ENCODE measurements at regions not wholly inside any gene's neighbourhood (a gene's known extent, or its start where the extent isn't known, plus 50 kb on each side); places are given as distances from the start of the nearest gene placed in this dataset.

DNA sequence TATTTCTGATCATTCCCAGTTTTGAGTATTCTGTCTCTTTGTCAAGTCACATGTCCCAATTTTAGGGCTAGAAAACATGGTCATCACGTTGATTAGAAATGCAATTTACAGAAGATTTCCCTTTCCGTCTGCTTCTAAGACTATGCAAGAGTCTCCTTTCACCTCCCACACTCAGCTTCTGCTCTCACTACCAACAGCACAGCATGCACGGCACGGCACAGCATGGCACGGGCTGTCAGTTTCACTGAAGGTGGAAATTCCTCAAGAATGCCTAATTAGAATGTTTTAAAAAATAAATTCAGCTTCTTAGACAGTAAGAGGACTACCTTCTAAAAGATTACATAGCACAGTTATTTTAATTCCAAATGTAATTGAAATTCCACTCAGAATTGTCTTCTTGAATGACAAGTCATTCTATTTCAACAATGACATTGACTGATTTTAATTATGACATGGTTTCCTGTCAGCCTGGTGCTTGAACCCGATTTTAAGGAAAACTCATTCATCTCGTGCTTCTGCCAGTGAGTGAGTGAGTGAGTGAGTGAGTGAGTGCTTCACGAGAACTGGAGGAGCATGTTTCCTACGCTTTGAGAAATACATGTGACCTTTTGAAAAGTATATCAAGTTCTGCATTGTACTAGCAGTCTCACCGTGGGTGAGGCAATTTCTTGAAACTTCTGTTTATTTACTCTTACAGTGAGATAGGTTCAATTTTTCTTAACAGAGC is 124.8 kb upstream of the SORBS2 start:
- DNase-seq (ENCODE audit: low read depth, low spot score) = peak; percentile 16
- H3K4me3 ChIP-seq (ENCODE audit: low read depth, low read length) = no peak overlapping the region
- in situ Hi-C loops (cut with HindIII; ENCODE audit: low sequenced_read_pairs) = no loop called here
- TF ChIP-seq, protein P1, sequence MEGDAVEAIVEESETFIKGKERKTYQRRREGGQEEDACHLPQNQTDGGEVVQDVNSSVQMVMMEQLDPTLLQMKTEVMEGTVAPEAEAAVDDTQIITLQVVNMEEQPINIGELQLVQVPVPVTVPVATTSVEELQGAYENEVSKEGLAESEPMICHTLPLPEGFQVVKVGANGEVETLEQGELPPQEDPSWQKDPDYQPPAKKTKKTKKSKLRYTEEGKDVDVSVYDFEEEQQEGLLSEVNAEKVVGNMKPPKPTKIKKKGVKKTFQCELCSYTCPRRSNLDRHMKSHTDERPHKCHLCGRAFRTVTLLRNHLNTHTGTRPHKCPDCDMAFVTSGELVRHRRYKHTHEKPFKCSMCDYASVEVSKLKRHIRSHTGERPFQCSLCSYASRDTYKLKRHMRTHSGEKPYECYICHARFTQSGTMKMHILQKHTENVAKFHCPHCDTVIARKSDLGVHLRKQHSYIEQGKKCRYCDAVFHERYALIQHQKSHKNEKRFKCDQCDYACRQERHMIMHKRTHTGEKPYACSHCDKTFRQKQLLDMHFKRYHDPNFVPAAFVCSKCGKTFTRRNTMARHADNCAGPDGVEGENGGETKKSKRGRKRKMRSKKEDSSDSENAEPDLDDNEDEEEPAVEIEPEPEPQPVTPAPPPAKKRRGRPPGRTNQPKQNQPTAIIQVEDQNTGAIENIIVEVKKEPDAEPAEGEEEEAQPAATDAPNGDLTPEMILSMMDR (IDR thresholded peaks at IDR 0.05; ENCODE audit: low read depth, low read length) = no peak

DNA sequence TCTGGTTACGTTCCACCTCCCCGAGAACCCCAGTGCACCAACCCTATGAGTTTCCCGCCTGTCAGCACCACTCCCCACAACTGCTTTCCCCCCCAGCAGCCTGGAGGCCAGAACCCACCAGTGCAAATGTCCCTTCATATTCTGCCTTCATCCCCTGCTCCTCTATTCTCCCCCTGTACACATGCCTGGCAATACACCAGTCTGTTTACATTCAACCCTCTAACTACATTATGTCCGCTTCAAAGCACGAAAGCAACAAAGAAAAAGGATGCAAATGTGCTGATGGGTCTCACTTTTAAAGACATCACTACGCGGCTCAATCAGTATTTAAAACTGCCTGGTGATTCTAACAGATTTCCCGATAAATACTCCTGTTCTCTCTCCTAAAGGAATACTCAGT is 126.7 kb upstream of the SORBS2 start:
- TF ChIP-seq, protein P1 (IDR thresholded peaks at IDR 0.05; ENCODE audit: low read depth, low read length) = no peak
- in situ Hi-C loops (cut with HindIII; ENCODE audit: low sequenced_read_pairs) = no loop called here
- DNase-seq (ENCODE audit: low read depth, low spot score) = no peak
- no peak overlapping the region for H3K4me3 ChIP-seq (ENCODE audit: low read depth, low read length)

DNA sequence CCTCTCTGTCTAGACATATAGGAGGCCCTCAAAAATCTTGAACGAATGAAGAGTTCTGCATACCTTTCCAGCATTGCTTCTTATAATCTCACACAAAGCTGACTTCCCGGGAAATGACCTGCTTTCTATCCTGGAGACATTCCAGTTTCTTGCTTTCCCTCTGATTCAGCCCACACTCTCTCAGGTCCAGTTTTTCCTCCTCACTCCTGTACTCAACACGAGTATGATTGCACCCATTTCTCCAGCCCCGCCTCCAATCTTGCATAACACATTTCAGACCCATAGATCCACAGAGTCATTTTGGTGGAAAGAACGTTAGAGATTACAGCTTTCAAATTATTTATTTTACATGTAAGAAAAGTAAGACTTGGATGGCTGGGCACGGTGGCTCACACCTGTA is 127.5 kb upstream of the TLR3 start:
- TF ChIP-seq, protein P1 (IDR thresholded peaks at IDR 0.05; ENCODE audit: low read depth, low read length) = no peak
- DNase-seq (ENCODE audit: low read depth, low spot score) = no peak
- no peak overlapping the region for H3K4me3 ChIP-seq (ENCODE audit: low read depth, low read length)
- in situ Hi-C loops (cut with HindIII; ENCODE audit: low sequenced_read_pairs) = no loop called here

DNA sequence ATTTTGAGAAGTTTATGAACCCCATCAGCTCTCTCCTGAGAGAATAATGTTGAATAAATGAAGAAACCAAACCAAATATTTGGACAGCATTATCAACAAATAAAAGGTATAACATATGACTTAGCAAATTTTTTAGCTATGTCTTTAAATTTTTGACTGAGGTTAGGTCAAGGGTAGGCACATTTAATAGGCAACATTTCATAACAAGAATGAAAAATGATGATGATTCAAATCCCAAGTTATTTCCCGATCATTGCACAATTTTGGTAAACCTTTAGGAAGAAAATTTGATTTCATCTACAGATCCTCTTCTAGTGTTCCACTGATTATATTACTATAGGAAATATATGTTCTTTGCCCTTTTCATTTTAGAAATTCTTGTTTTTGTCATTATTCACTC is 123.7 kb upstream of the TLR3 start:
- H3K4me3 ChIP-seq (ENCODE audit: low read depth, low read length) = no peak overlapping the region
- DNase-seq (ENCODE audit: low read depth, low spot score) = no peak
- TF ChIP-seq, protein P1 (IDR thresholded peaks at IDR 0.05; ENCODE audit: low read depth, low read length) = no peak
- in situ Hi-C loops (cut with HindIII; ENCODE audit: low sequenced_read_pairs) = no loop called here

DNA sequence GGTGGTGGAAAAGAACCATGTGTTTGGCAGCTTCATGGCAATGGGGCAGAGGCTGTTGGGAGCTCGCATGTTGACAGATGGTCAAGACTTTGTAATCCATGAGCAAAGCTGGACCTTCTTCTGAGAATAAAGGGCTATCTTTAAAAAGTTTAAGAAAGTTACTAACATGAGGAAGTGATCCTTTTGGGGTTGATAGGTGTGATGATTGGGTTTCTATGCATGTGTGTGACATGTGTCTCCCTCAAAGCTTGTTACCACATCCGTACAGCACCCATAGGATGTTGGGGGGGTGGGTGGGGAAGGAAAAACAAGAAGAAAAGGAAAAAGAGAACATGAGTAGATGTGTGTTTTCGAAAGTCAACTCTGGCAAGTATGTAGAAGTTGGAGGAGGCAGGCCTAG is 123.0 kb upstream of the TLR3 start:
- TF ChIP-seq, protein P1 (IDR thresholded peaks at IDR 0.05; ENCODE audit: low read depth, low read length) = no peak
- no peak for DNase-seq (ENCODE audit: low read depth, low spot score)
- in situ Hi-C loops (cut with HindIII; ENCODE audit: low sequenced_read_pairs) = no loop called here
- H3K4me3 ChIP-seq (ENCODE audit: low read depth, low read length) = no peak overlapping the region

DNA sequence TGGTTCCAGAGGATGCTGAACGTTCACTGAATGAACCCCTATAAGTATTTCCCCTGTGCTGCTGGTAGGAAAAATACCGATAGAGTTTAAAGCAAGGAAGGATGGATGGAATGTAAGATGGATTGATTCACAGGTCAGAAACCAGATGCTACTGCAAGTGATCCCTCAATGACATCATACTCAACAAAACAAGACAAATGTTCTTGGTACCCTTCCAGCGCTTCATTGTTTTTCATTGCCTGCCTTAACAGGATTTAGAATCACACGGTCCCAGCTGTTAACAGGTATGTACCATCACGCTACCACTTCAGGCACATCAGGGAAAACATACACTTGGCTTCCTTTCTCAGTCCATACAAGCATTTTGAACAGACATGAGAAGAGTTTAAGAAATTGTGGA is 118.1 kb upstream of the TLR3 start:
- in situ Hi-C loops (cut with HindIII; ENCODE audit: low sequenced_read_pairs) = no loop called here
- peak; percentile 62 for DNase-seq (ENCODE audit: low read depth, low spot score)

More for the DNA sequence above, 118.1 kb upstream of the TLR3 start:
- H3K4me3 ChIP-seq (ENCODE audit: low read depth, low read length) = no peak overlapping the region
- TF ChIP-seq, protein P1 (IDR thresholded peaks at IDR 0.05; ENCODE audit: low read depth, low read length) = no peak
